Parathyroid adenoma (tissue), 2 donors: ENCODE measurements at regions not wholly inside any gene's neighbourhood (a gene's known extent, or its start where the extent isn't known, plus 50 kb on each side); places are given as distances from the start of the nearest gene placed in this dataset.

Experiments used
- H2AFZ ChIP-seq: fragments of 300-600 bp; sonication (generic); one replicate; pipeline ENCODE4 v1.7.0; 2017; ENCODE audit warnings: antibody characterized with exemption, mild to moderate bottlenecking
- H3K27ac ChIP-seq: fragments of 300-600 bp; sonication (generic); one replicate; pipeline ENCODE4 v1.7.0; 2017
- H3K27me3 ChIP-seq: fragments of 300-600 bp; sonication (generic); one replicate; pipeline ENCODE4 v1.7.0; 2017; ENCODE audit warnings: low read length; ENCODE audit not compliant: control insufficient read depth, insufficient read depth
- H3K36me3 ChIP-seq: fragments of 300-600 bp; sonication (generic); one replicate; pipeline ENCODE4 v1.7.0; 2017; ENCODE audit warnings: low read length; ENCODE audit not compliant: control insufficient read depth, insufficient read depth
- H3K4me1 ChIP-seq: fragments of 300-600 bp; sonication (generic); one replicate; pipeline ENCODE4 v1.7.0; 2017; ENCODE audit warnings: control low read depth
- H3K4me2 ChIP-seq: fragments of 300-600 bp; sonication (generic); one replicate; pipeline ENCODE4 v1.7.0; 2017; ENCODE audit warnings: low read length
- H3K4me3 ChIP-seq: fragments of 300-600 bp; sonication (generic); one replicate; pipeline ENCODE4 v1.7.0; 2017; ENCODE audit warnings: low read depth, low read length
- H3K79me2 ChIP-seq: fragments of 300-600 bp; sonication (generic); one replicate; pipeline ENCODE4 v1.7.0; 2017; ENCODE audit warnings: control low read depth
- H3K9ac ChIP-seq: fragments of 300-600 bp; sonication (generic); one replicate; pipeline ENCODE4 v1.7.0; 2017; ENCODE audit warnings: mild to moderate bottlenecking
- H3K9me3 ChIP-seq: fragments of 300-600 bp; sonication (generic); one replicate; pipeline ENCODE4 v1.7.0; 2017; ENCODE audit warnings: low read length; ENCODE audit not compliant: control insufficient read depth
- CTCF ChIP-seq: fragments of 300-600 bp; sonication (generic); IDR thresholded peaks from one replicate; pipeline ENCODE4 v1.7.0; 2017; ENCODE audit warnings: antibody characterized with exemption, mild to moderate bottlenecking
- donor health status: primary hyperparathyroidism.

GRCh38 chr12:91384806-91385205 lies 202.2 kb upstream of the DCN start:
- TF ChIP-seq CTCF: no peak
- H3K27me3 ChIP-seq: no peaks in the 10 kb centered on the region
- H3K4me3 ChIP-seq: peak overlapping the region; percentile 8
- H3K4me2 ChIP-seq: peak overlapping the region; percentile 34
- H3K9me3 ChIP-seq: no peaks in the 10 kb centered on the region
- H3K36me3 ChIP-seq: no peaks in the 10 kb centered on the region
- no peak overlapping the region for H3K27ac ChIP-seq
- H3K9ac ChIP-seq: no peak overlapping the region
- peaks cover 22% of the 10 kb centered on the region for H3K4me1 ChIP-seq
- H2AFZ ChIP-seq: peak overlapping the region; percentile 26
- H3K79me2 ChIP-seq: no peaks in the 10 kb centered on the region

- Histone ChIP-seq H3K4me1 (peaks cover 22% of the 10 kb centered on the region), H3K4me2 (peak overlapping the region; percentile 34), H3K36me3 (no peaks in the 10 kb centered on the region), H3K27me3 (no peaks in the 10 kb centered on the region), H3K9me3 (no peaks in the 10 kb centered on the region), H2AFZ (no peak overlapping the region), H3K27ac (no peak overlapping the region), H3K9ac (no peak overlapping the region), H3K79me2 (no peaks in the 10 kb centered on the region), H3K4me3 (peak overlapping the region; percentile 8)
- no peak for TF ChIP-seq CTCF
Observed at GRCh38 chr12:91384366-91384765, 201.7 kb upstream of the DCN start.

- no peaks in the 10 kb centered on the region for H3K27me3 ChIP-seq
- TF ChIP-seq CTCF: no peak
- no peak overlapping the region for H3K4me3 ChIP-seq
- peak overlapping the region; percentile 12 for H2AFZ ChIP-seq
- no peak overlapping the region for H3K27ac ChIP-seq
- no peaks in the 10 kb centered on the region for H3K9me3 ChIP-seq
- H3K4me1 ChIP-seq: peaks cover 16% of the 10 kb centered on the region
- no peak overlapping the region for H3K9ac ChIP-seq
- H3K4me2 ChIP-seq: no peak overlapping the region
- no peaks in the 10 kb centered on the region for H3K79me2 ChIP-seq
- H3K36me3 ChIP-seq: no peaks in the 10 kb centered on the region
Observed at GRCh38 chr12:91383099-91383498, 200.5 kb upstream of the DCN start.

GRCh38 chr12:91382081-91382543 lies 199.5 kb upstream of the DCN start:
- peak overlapping the region; percentile 57 for H3K4me2 ChIP-seq
- H3K4me1 ChIP-seq: peaks cover 8% of the 10 kb centered on the region
- TF ChIP-seq CTCF: peak; percentile 92
- H3K9ac ChIP-seq: no peak overlapping the region
- no peaks in the 10 kb centered on the region for H3K9me3 ChIP-seq
- H3K4me3 ChIP-seq: peak overlapping the region; percentile 35
- peak overlapping the region; percentile 54 for H2AFZ ChIP-seq
- H3K27ac ChIP-seq: no peak overlapping the region
- H3K27me3 ChIP-seq: no peaks in the 10 kb centered on the region
- no peaks in the 10 kb centered on the region for H3K79me2 ChIP-seq
- no peaks in the 10 kb centered on the region for H3K36me3 ChIP-seq

- Histone ChIP-seq H3K9ac (no peak overlapping the region), H3K4me2 (peak overlapping the region; percentile 57), H3K27ac (no peak overlapping the region), H3K4me3 (peak overlapping the region; percentile 35), H3K9me3 (no peaks in the 10 kb centered on the region), H3K79me2 (no peaks in the 10 kb centered on the region), H3K27me3 (no peaks in the 10 kb centered on the region), H3K36me3 (no peaks in the 10 kb centered on the region), H3K4me1 (peaks cover 7% of the 10 kb centered on the region), H2AFZ (peak overlapping the region; percentile 54)
- no peak for TF ChIP-seq CTCF
Observed at GRCh38 chr12:91381309-91381804, 198.7 kb upstream of the DCN start.
